WTC11 (cell line): ENCODE measurements at regions not wholly inside any gene's neighbourhood (a gene's known extent, or its start where the extent isn't known, plus 50 kb on each side); places are given as distances from the start of the nearest gene placed in this dataset.

Source experiments
- ARID4B ChIP-seq: sonication (generic); formaldehyde crosslinking; IDR thresholded peaks from 2 replicates; pipeline ENCODE4 v1.8.0; 2023; ENCODE audit warnings: missing genetic modification reagents, mild to moderate bottlenecking, borderline replicate concordance
- CTCF ChIP-seq: fragments of 200-600 bp; IDR thresholded peaks from 2 replicates; pipeline ENCODE4 v1.8.0; 2022; ENCODE audit warnings: antibody characterized with exemption
- ZNF232 ChIP-seq: sonication (generic); formaldehyde crosslinking; IDR thresholded peaks from 2 replicates; pipeline ENCODE4 v1.8.0; 2022; ENCODE audit warnings: mild to moderate bottlenecking, missing genetic modification reagents

DNA sequence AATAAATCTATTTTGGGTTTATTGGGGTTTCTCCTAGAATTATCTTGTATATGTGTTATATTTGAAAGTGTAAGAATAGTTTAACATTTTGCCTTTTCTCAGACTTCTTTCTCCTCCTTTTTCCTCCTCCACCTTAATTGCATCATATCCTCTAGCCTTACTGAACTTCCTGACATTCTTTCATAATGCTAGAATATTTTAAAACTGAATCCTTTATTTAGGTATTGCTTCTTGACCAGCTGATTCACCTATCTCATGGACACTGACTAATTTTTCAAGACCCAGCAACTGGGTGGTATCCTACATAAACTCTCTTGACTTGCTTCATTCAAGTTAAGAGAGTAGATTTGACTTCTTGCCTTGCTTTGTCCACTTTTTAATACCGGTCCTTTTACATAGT lies 1508.9 kb downstream of the STIM2 start:
- TF ChIP-seq ZNF232, result no peak
- TF ChIP-seq ARID4B (CRISPR knock-in tag), result no peak
- TF ChIP-seq CTCF, result no peak
